Stimulated activated CD4-positive, alpha-beta T cell treated with anti-CD3 and anti-CD28 coated beads, Interleukin-12 subunit alpha, Interleukin-12 subunit beta, amount 100 ng/mL, for 24 hours (primary cell): ENCODE measurements at regions not wholly inside any gene's neighbourhood (a gene's known extent, or its start where the extent isn't known, plus 50 kb on each side); places are given as distances from the start of the nearest gene placed in this dataset.
"Not testable (repeated sequence)": the region's sequence is repeated elsewhere in the genome, so short reads cannot be mapped to it uniquely, and the experiment has no call there.

Source experiments
- DNase-seq, 2 experiments: peaks; one replicate each; pipeline ENCODE4 v3.0.0-alpha.2; 2020; ENCODE audit warnings: low read depth in 2 of 2

DNA sequence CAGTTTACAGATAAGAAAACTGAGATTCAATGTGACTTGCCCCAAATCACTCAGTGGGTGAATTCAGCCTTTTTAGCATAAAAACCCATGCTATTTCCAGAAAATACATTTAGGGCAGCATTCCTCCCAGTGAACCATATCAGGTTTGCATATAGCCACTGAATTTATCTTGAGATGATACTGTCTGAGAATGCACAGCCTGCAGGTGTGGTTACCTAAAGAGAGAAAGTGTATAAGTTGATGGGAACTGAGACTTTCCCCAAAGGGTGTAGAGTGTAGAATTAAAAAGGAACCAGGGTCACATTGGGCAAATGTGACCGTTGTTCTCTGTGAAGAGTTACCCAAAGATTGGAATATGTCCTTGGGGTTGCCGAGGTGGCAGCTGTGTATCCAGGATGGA lies 100.0 kb upstream of the PIK3R1 start:
- DNase-seq: no peak

DNA sequence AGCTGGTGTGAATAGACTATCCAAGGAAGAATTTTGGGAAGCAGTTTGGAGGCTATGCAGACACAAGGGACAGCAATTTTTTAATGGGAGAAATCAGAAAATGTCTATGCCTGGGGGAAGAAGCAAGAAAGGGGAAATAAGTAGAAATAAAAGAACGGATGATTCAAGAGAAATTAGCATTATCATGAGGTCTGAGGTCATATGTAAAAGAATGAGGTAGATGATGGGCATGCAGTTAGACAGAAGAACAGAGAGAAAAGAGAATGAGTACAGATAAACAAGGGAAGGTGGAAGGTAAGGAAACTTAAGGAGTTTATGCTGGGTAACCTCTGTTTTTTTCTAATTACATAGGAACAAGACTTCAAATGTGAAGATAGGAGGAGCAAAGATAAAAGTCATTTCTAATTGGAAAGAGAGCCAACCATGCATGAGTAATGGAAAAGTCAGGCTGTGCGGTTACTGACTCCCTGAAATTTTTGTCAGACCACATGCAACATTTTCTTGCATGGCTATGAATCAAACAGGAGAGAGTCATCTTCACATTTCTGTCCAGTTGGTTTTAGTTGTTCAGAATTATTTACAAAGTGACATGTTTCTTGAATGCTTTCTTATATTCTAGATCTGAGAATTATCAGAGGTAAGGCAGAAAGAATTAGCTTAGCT lies 101.0 kb upstream of the PIK3R1 start:
- DNase-seq: no peak

DNA sequence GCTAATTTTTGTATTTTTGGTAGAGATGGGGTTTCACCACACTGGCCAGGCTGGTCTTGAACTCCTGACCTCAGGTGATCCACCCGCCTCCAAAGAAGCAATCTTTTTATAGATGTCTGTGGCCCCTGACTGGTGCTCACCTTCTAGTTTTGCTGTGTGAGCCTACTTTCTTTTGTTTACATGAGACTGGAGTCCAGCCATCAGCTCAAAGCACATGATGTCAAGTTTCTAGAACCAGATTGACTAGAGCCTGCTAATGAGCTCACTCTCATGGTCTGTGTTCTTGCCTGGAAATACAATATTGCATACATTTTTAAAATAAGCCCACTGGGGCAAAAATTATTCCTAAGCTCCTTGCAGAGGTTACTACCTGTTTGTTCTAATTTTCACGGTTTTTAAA lies 102.9 kb upstream of the PIK3R1 start:
- DNase-seq: no peak

DNA sequence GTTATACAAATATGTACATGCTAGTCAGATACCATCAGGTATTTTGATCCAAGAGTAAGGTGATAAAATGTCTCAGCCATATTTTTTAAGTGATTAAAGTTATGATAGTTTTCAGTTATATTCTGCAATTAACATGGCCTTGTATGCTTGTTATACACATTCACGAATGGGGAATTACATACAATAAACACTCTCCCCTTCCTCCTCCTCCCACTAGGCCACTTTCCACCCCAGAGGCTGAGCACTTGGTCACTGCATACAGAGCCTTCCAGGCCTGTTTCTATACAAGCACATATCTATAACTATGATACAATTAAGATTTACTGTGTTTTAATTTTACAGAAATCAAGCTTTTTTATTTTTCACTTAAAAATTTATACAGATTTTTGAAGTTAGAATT lies 104.7 kb upstream of the PIK3R1 start:
- no peak for DNase-seq

DNA sequence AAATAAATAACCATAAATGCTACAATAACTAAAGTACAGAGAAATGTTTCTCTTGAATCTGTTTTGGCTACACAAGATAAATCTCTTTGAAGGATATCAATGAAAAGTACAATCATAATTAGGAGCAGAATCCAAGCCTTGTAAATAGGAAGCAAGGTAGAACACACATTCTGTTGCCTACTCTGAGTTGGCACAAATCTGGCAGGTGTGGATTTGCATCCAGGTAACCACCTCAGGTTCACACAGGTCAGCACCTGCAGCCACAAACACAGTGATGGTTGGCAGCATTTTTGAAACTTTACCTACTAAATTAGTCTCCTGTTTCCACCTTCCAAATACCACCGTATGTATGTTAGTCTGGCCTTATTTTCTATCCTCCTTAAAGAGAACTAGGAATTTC lies 105.3 kb upstream of the PIK3R1 start:
- DNase-seq: no peak

DNA sequence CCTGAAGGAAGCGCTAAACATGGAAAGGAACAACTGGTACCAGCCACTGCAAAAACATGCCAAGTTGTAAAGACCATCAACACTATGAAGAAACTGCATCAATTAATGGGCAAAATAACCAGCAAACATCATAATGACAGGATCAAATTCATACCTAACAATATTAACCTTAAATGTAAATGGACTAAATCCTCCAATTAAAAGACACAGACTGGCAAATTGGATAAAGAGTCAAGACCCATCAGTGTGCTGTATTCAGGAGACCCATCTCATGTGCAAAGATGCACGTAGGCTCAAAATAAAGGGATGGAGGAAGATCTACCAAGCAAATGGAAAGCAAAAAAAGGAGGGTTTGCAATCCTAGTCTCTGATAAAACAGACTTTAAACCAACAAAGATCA lies 111.3 kb upstream of the PIK3R1 start:
- DNase-seq: not testable (repeated sequence)

DNA sequence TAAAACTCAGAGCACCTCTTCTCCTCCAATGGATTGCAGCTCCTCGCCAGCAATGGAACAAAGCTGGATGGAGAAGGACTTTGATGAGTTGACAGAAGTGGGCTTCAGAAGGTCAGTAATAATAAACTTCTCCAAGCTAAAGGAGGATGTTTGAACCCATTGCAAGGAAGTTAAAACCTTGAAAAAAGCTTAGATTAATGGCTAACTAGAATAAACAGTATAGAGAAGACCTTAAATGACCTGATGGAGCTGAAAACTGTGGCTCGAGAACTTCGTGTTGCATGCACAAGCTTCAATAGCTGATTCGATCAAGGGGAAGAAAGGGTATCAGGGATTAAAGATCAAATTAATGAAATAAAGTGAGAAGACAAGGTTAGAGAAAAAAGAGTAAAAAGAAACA lies 112.3 kb upstream of the PIK3R1 start:
- not testable (repeated sequence) for DNase-seq

DNA sequence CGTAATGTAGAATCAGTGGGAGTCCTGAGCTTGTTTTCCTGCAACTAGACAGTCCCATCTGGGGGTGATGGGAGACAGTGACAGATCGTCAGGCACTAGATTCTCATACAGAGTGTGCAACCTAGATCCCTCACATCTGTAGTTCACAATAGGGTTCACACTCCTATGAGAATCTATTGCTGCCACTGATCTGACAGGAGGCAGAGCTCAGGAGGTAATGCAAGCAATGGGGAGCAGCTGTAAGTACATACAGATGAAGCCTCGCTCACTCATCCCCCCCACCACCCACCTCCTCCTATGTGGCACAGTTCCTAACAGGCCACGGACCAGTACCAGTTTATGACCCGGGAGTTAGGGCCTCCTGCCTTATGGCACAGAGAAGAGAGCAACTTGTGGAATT lies 116.2 kb upstream of the PIK3R1 start:
- DNase-seq: no peak

DNA sequence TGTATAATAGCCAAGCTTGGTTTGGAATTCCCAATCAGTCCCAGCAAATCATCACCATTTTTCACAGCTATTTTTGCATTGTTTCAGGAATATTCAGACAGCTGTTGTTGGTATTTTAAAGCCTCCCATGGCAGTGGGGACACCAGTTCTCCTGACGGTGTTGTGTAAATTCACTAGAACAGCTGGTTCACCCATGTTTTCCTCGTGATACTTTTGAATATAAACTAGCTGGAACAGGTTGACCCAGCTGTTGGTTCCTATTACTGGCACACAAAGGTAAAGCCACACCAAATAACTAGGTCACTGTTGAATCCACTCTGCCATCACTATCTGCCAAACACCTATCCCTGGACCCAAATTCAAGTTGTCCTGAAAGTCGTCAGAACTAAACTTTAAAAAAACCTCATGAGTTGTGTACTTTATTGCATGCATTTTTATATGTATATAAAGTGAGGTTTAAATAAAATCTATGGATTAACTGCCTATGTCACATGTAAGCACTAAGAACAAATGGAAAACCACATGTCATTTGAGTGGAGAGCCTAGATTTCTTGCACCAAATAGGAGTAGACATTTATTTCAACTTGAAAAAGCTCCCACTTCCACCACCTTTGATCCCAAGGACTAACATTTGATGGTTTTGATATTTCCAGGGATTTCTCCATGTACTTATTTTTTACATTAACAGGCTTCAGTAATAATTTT lies 121.9 kb upstream of the PIK3R1 start:
- no peak for DNase-seq

DNA sequence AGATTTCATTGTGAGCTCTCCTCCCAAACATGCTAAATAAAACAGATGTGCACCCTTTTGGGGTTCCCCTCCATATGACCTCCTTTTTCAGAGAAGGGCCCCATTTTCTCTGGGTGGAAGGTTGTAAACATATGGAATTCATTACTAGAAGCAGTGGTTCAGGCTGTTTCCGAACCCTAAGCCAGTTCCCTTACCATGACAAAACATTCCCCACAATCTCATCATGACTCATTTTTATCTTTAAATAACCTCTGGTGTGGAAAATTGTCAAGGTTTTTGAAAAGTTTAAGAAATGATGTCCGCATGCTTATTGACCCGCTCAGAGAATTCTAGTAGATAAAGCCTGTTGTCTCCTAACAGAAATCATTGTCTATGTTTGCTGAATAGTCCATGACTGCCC lies 127.3 kb upstream of the PIK3R1 start:
- DNase-seq: no peak

DNA sequence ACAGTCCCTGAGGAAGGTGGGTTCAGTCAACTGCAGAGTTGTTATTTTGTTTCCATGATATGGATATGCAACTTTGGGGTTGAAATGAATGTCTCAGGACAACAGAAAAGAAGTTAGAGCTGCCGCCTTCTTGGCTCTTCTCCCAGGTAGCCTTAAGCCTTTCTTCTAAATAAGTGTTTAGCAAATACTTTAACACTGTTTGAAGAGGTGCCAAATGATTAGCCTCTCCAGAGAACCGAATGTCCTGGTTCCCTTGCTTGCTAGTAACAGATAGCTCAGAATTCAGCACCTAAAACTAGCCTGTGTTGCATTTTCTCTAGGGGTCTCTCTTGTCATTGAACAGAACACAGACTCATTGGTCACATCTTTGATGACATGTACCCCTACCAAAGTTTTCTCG lies 127.7 kb upstream of the PIK3R1 start:
- no peak for DNase-seq

DNA sequence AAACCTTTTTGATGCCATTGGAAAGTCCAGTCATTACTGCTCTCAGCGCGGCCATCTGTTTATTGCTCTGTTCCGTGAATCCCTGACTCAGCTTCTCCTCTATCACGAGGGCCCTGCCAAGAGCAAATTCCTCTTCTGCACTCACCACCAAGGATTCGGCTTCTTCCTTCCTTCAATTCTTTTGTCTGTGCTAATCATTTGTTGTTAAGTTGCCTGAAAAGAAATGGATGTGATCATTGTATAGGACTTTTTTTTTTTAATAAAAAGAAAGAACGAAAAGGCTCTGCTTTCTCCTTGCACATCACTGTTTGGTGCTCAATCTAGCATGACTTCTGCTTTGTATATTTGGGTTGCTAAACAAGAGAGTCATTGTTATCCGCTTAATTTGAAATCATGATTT lies 128.7 kb upstream of the PIK3R1 start:
- no peak for DNase-seq

DNA sequence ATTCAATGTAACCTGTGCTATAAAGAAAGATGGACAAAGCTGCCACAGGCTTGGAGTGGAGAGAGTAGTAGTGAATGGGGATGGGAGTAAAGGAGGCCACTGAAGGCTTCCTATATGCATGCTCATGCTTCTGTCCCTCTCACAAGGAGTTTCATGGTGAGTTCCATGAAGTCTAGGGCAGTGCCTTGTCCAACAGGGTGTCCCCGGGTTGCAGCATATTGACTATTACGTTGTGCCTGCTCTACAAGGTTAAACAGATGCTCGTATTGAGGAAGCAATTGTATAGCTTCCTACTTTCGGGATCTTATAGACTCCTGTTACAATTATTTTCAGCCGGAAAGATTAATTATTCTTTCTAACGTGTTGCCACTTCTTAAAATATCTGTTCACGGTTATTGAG lies 129.1 kb upstream of the PIK3R1 start:
- DNase-seq: no peak

DNA sequence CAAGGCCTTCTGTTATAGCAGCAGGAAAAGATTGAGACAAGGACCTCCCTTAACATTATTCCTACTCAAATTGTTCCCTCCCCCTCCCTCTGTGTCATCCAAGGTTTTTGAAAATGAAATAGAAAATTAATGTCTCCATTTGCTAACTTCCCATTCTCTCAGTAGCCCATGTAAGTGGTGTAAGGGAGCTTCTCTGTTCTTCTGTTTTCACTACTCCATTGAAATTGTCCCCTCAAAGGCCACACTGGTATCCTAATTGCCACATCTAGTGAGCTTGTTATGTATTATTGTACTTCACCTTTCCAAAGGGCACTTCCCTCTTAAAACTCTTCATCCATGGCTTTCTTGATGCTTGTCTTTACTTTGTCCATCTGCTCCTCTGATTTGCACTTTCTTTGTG lies 131.2 kb upstream of the PIK3R1 start:
- DNase-seq: no peak

DNA sequence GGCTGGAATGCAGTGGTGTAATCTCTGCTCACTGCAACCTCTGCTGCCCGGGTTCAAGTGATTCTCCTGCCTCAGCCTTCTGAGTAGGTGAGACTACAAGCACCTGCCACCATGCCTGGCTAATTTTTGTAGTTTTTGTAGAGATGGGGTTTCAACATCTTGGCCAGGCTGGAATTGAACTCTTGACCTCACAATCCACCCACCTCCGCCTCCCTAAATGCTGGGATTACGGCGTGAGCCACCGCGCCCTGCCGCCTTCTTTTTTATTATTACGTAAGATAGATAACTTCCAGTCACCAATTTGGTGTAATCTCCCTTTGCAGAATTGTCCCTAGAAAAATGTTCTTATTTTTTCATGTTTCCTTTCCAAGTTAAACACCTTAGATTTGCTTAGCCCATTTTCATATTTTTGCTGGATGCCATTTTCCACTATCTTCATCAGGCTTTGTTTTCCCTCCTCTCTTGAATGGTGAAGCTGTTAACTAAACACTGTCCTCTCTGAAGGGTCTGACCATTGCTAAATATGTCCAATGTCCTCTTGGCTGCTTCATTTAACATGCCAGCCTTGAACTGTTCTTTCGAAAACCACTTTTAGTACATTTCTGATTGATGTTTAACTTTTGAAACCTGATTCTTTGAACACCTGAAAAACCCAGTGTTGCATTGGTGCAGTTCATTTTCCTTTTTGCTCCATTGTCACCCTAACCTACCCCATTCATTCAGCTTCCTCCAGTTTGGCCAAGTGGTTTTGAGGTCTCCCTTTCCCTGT lies 135.1 kb upstream of the PIK3R1 start:
- DNase-seq: no peak

DNA sequence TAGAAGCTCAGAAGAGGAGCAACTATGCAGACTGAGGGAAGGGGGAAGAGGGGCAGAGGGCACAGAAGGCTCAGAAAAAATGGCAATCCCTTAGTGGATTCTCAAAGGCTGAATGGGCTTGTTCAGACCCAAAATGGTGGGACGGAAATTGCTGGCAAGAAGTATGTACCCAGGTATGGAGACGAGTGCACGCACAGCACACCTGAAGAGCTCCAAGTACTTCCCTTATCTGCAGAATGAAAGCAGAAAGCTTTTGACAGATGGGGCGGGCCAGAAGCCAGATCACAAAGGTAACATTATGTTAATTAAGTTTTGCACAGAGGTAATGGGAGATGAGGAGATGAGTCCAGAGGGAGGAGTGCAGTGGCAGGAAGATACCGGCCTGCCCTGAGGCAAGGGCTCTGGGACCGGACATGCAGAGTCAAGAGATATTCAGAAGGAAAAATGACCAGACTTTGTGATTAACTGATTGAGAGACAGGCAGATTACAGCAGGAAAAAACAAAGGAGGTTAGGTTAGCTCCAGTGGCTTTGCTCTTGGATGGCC lies 138.1 kb upstream of the PIK3R1 start:
- no peak for DNase-seq

DNA sequence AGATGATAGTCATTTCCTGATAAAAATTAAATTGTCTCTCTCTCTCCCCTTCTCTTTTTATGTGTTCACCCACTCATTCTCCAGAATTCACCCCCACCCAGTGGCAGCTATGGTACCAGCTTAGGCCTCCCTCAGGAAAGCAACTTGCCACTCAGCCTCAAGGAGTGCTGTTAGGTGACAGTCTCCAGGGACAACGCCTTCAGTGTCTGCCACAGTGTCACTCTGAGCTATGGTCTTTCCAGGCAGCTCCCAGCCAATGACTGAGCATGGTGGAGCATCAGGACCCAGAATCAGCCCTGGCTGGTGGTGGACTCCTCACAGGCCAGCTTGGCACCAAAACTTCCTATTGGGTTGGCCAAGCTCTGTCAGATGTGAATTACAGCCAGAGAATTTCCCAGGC lies 140.9 kb upstream of the PIK3R1 start:
- no peak for DNase-seq

DNA sequence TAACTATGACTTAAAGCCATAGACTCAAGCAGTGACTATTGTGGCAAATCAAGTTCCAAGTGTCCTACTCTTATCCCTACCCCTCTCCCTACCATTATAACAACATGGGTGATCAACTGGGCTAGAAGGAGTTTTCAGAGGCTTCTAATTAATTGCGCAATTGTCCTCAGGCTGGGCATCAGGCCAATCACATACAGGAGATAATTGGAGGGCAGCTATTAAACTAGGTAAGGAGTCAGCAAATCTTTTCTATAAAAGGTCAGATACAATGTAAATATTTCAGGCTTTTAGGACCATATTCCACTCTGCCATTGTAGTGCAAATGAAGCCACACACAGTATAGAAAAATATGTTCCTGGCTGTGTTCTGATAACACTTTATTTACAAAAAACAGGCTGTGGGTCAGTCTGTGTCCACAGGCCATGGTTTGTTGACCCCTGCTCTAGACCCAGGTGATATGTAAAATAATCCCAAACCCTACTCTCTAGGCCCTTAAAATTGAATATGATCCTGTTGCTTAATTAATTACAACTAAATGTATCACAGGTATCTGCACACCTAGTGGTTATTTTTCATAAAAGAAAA lies 141.4 kb upstream of the PIK3R1 start:
- no peak for DNase-seq

DNA sequence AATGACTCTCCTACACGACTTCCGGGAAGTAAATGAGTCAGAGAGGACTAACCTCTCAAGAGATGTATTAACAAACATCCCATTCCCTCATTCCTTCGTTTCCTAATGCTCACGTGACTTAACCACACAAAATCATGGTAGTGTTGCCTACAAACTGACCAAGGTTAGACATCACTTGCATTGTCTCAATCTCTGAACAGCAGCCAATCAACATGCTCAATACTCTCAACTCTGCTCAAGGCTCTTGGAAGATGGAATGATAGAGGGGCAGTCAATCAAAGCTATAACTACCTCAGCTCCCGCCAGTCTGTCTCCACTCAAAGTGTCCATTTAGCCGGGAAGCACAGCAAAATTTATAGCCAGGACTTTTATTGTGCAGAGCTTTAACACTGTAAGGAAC lies 143.8 kb upstream of the PIK3R1 start:
- DNase-seq: no peak

DNA sequence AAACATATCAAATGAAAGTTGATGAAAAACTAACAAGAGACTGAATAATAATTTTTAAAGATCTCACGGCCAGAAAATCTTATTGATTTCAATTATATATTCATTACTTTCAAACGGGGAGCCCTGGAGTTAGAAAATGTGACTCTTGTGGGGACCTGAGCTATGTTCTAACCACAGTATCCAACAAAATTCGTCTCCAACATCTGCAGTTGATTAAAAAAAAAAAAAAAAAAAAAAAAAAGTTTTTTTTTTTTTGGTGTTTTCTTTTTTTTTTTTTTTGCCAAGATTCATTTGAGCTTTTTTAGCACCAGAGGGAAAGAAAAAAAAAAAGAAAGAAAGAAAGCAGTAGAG lies 144.3 kb upstream of the PIK3R1 start:
- DNase-seq: no peak

DNA sequence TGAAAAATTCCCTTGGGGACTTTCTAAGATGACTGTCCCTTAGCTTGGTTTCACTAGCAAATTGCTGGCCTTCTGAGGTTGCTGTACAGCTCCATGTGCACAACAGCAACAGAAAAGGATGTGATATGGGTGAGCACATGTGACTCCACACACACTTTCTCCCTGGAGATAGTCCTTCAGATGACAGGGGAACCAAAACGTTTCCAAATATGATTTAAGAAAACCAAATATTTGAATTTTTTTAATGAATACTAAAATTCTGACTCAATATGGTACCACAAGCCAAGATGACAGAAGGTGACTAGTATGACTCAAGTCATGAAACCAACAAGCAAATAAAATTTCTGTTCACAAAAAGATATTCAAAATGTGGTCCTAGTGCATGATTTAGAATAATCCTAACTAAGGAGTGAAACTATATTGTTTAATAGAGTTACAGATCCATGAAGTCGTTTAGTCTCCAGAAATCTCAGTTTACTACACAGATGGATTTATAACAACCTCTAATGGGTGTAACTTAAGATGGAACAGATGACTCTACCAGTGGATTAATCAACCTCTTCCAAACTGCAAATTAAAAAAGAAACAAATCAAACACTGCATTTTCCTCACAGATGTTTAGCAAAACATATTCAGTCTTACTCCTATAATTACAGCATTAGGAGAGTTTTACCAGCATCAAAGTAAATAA lies 144.8 kb upstream of the PIK3R1 start:
- DNase-seq: no peak
